Cardiac fibroblast (primary cell): ENCODE measurements at regions not wholly inside any gene's neighbourhood (a gene's known extent, or its start where the extent isn't known, plus 50 kb on each side); places are given as distances from the start of the nearest gene placed in this dataset.
A peak's percentile ranks its signal among the peaks of the same experiment; 100 is the strongest.

Experiments used
- DNase-seq, 2 donors: peaks; one replicate each; pipeline versions ENCODE4 v3.0.0 to v3.0.0-alpha.2; 2010; ENCODE audit warnings: low read depth in 2 of 2
- H3K4me3 ChIP-seq, 2 donors: replicated peaks in 1 of 2; 1 replicate in 1 of 2; 2 replicates in 1 of 2; pipeline ENCODE4 v1.5.1; 2011; ENCODE audit warnings: low read depth in 2 of 2, low read length in 2 of 2, mild to moderate bottlenecking in 2 of 2, moderate library complexity in 1 of 2
- TF ChIP-seq, protein P1 (sequence below): IDR thresholded peaks from one replicate; pipeline ENCODE4 v1.5.1; 2011; ENCODE audit warnings: low read depth, mild to moderate bottlenecking, low read length, inconsistent platforms

DNA sequence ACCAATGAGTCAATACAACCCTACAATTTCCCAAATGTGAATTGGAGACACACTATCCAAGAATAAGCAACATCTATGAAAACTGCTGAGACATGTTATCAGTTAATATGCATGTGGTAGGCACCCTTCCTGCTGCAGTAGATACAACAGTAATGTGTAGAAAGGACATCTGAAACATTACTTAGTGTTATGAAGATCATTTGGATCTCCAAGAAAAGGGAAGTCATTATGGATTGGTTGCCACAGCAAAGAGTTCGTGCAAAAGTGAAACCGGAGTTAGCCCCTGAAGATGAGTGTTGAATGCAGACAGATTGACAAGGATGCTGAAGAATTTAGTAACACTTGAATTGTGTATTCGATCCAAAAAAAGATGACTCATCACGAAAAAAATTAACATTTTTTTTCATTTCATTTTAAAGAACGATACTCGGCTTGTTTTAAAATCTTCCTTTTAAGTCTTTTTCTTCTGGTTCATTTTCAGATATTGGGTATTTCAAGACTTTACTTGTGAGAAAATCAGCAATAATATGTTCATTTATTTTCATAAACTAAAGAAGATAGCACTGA, 322.4 kb upstream of the KLF6 start:
- no peak overlapping the region for H3K4me3 ChIP-seq
- DNase-seq = no peak
- TF ChIP-seq, protein P1, sequence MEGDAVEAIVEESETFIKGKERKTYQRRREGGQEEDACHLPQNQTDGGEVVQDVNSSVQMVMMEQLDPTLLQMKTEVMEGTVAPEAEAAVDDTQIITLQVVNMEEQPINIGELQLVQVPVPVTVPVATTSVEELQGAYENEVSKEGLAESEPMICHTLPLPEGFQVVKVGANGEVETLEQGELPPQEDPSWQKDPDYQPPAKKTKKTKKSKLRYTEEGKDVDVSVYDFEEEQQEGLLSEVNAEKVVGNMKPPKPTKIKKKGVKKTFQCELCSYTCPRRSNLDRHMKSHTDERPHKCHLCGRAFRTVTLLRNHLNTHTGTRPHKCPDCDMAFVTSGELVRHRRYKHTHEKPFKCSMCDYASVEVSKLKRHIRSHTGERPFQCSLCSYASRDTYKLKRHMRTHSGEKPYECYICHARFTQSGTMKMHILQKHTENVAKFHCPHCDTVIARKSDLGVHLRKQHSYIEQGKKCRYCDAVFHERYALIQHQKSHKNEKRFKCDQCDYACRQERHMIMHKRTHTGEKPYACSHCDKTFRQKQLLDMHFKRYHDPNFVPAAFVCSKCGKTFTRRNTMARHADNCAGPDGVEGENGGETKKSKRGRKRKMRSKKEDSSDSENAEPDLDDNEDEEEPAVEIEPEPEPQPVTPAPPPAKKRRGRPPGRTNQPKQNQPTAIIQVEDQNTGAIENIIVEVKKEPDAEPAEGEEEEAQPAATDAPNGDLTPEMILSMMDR = no peak

DNA sequence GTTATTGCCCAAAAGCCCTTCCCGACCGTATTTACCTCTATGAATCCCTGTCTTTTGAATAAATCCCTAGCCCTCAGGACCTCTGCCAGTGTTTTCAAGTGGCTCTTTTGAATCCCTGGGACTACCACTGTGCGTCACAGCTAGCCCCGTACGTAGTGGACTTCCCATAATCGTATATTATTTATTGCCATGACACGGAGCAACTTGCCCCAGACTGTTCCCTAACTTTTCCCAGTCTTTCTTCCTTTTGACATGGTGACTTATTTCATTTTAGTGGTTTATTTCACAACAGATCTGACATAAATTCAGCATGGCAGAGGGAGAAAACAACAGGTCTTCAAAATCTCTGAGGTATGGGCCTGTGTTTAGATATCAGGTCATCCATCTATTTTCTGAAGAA, 318.6 kb upstream of the KLF6 start:
- TF ChIP-seq, protein P1 = no peak
- peak in 1 of 2 donors; percentile 8 for DNase-seq
- H3K4me3 ChIP-seq = no peak overlapping the region

DNA sequence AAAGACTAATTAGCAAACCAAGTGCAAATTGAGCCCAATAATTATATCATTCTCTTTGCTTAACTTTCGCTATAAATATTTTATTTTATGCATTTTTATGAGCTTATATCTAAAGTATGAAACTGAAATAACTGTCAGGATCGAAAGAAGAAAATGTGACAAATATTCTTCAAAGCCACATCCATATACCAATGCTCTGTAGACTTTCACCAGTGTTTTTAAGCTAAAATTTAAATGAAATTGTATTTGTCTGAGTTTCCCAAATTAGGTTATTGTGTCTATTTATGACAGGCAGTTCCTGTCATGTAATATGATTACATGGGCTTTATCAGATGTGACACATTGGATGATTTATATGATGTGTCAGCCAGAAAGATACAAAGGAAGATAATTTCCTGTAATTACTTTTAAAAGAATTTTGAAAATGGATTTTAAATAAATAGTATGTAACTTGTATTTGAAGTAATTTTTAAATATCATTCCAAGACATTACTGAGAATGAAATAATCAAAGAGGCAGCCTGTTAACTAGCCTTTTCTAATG, 317.9 kb upstream of the KLF6 start:
- no peak overlapping the region for H3K4me3 ChIP-seq

DNA sequence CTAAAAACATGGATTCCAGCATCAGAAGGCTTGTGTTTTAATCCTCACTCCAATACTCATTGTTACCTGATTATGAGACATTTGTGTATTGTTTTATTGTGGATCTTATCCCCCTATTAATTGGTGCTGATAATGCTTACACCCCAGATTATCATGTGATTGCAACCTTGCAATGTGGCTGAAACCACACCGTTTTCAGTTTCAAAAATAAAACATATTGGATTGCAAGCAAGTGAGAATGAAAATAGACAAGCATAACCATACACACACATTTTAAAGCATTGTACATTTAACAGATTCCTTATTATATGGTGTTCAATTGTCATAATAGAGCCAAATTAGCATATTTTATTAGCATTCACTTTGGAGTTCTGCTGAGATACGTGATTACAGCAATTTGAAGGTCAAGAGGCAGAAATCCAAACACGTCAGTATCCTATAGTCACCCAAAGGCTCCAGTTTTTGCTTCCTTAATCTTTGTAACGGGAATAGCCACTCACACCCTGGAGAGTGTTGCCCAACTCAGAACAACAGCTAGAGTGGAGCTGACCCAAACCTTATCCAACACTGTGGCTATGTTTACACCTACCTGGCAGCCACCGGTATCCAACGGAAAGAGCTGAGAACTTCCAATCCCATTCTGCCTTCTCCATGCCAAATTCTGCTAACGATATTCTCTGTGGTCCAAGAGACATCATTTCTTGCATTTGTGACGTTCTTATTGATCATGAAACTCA, 317.1 kb upstream of the KLF6 start:
- TF ChIP-seq, protein P1 = no peak
- DNase-seq = no peak
- H3K4me3 ChIP-seq = no peak overlapping the region

More for the DNA sequence above, 317.9 kb upstream of the KLF6 start:
- no peak for DNase-seq
- TF ChIP-seq, protein P1 = no peak

DNA sequence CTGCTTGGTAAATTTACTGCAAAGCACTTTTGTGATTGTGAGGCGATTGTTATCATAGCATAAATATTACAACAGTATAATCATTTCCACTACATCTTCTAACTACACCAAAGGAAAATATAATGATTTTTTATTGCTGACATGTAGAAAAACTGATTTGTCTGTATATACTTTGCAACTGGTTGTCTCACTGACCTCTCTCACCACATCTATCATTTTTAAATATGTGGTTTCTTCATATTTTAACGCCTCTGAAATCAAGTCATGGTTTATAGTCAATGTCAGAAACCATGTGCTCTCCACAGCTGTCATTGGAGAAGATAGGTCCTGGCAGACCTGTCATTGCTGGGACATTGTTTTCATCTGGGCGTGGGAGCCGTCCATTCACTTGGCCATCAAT, 315.4 kb upstream of the KLF6 start:
- DNase-seq = no peak
- no peak overlapping the region for H3K4me3 ChIP-seq
- TF ChIP-seq, protein P1 = no peak

DNA sequence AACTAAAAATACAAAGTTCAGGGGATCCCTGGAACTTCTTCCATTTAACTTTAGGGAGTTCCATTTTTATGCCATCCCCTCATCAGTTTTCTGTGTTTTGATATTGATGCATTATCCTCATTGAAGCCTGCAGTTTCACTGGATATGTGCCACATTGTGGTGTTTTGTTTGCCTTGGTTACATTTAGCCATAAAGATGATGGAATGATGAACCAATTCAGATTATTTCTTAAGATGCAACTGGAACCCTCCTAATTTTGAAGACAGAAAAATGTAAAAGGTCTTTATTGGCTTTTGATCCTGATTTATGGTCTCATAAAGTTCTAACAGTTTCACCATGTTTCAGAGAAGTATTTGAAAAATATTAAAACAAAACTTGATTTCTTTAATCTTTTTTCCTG, 314.2 kb upstream of the KLF6 start:
- no peak overlapping the region for H3K4me3 ChIP-seq
- TF ChIP-seq, protein P1 = no peak
- DNase-seq = no peak
